22Rv1 (cell line): ENCODE measurements at regions not wholly inside any gene's neighbourhood (a gene's known extent, or its start where the extent isn't known, plus 50 kb on each side); places are given as distances from the start of the nearest gene placed in this dataset.
"Not testable (repeated sequence)": the region's sequence is repeated elsewhere in the genome, so short reads cannot be mapped to it uniquely, and the experiment has no call there.

ENCODE experiments used
- CTCF ChIP-seq: fragments of 450-650 bp; IDR thresholded peaks from 2 replicates; pipeline ENCODE4 v1.5.1; 2017; ENCODE audit warnings: mild to moderate bottlenecking
- ZFX ChIP-seq: fragments of 450-650 bp; IDR thresholded peaks from 2 replicates; pipeline ENCODE4 v1.6.1; 2017; ENCODE audit warnings: antibody characterized with exemption, borderline replicate concordance

- not testable (repeated sequence) for TF ChIP-seq CTCF, ZFX
These were observed 1322.8 kb downstream of the XPNPEP1 start for GRCh38 chr10:108600511-108600910.
